Neural progenitor cell (in vitro differentiated cells): ENCODE measurements at regions not wholly inside any gene's neighbourhood (a gene's known extent, or its start where the extent isn't known, plus 50 kb on each side); places are given as distances from the start of the nearest gene placed in this dataset.

Source experiments
- DNase-seq: peaks from one replicate; pipeline ENCODE4 v3.0.0-alpha.2; 2016; ENCODE audit warnings: low spot score
- H2AFZ ChIP-seq: fragments of 200-600 bp; sonication (generic); replicated peaks from 2 replicates; pipeline ENCODE4 v1.6.1; 2016; ENCODE audit warnings: antibody characterized with exemption
- H3F3A ChIP-seq: fragments of 200-600 bp; sonication (generic); 2 replicates; pipeline ENCODE4 v1.6.1; 2016; ENCODE audit warnings: antibody characterized with exemption, low read depth
- H3K27ac ChIP-seq: fragments of 200-600 bp; sonication (generic); 2 replicates; pipeline ENCODE4 v1.5.1; 2016; ENCODE audit warnings: mild to moderate bottlenecking
- H3K27me3 ChIP-seq: fragments of 200-600 bp; sonication (generic); 2 replicates; pipeline ENCODE4 v1.6.1; 2016; ENCODE audit warnings: mild to moderate bottlenecking, moderate library complexity
- H3K36me3 ChIP-seq: fragments of 200-600 bp; sonication (generic); 2 replicates; pipeline ENCODE4 v1.5.1; 2016
- H3K4me1 ChIP-seq: fragments of 200-600 bp; sonication (generic); 2 replicates; pipeline ENCODE4 v1.6.1; 2016; ENCODE audit warnings: mixed run types
- H3K4me2 ChIP-seq: fragments of 200-600 bp; sonication (generic); 2 replicates; pipeline ENCODE4 v1.6.1; 2016
- H3K4me3 ChIP-seq: fragments of 200-600 bp; sonication (generic); 2 replicates; pipeline ENCODE4 v1.5.1; 2016
- H3K79me2 ChIP-seq: fragments of 200-600 bp; sonication (generic); 2 replicates; pipeline ENCODE4 v1.6.1; 2016; ENCODE audit warnings: low read depth
- H3K9ac ChIP-seq: fragments of 200-600 bp; sonication (generic); 2 replicates; pipeline ENCODE4 v1.6.1; 2016
- H3K9me3 ChIP-seq: fragments of 200-600 bp; sonication (generic); 2 replicates; pipeline ENCODE4 v1.5.1; 2016; ENCODE audit warnings: low read depth
- H4K20me1 ChIP-seq: fragments of 200-600 bp; sonication (generic); 2 replicates; pipeline ENCODE4 v1.6.1; 2016; ENCODE audit warnings: low read depth
- H3K27ac Mint-ChIP-seq: 3 replicates; pipeline ENCODE4 v1.8.0; 2021; ENCODE audit warnings: mixed read lengths
- H3K27me3 Mint-ChIP-seq: 2 replicates; pipeline ENCODE4 v1.8.0; 2022; ENCODE audit warnings: low read depth, mild to moderate bottlenecking, inconsistent platforms, moderate library complexity, mixed read lengths; ENCODE audit not compliant: insufficient read depth
- H3K36me3 Mint-ChIP-seq: 3 replicates; pipeline ENCODE4 v1.8.0; 2021; ENCODE audit warnings: mixed read lengths
- H3K4me1 Mint-ChIP-seq: 3 replicates; pipeline ENCODE4 v1.8.0; 2021; ENCODE audit warnings: mixed read lengths
- H3K4me3 Mint-ChIP-seq: 3 replicates; pipeline ENCODE4 v1.8.0; 2021; ENCODE audit warnings: mild to moderate bottlenecking, moderate library complexity, mixed read lengths
- H3K9me3 Mint-ChIP-seq: 3 replicates; pipeline ENCODE4 v1.8.0; 2020; ENCODE audit warnings: mixed read lengths
- EZH2 ChIP-seq: fragments of 200-600 bp; sonication (generic); IDR thresholded peaks from 2 replicates; pipeline ENCODE4 v1.6.1; 2017; ENCODE audit warnings: antibody characterized with exemption, mild to moderate bottlenecking, moderate library complexity
- EZH2phosphoT487 ChIP-seq: fragments of 200-600 bp; sonication (generic); IDR thresholded peaks from 2 replicates; pipeline ENCODE4 v1.6.1; 2017; ENCODE audit warnings: antibody characterized with exemption
- TF ChIP-seq, protein P1 (sequence below): fragments of 200-600 bp; sonication (generic); IDR thresholded peaks from 2 replicates; pipeline ENCODE4 v1.5.1; 2017; ENCODE audit warnings: antibody characterized with exemption, mild to moderate bottlenecking

DNA sequence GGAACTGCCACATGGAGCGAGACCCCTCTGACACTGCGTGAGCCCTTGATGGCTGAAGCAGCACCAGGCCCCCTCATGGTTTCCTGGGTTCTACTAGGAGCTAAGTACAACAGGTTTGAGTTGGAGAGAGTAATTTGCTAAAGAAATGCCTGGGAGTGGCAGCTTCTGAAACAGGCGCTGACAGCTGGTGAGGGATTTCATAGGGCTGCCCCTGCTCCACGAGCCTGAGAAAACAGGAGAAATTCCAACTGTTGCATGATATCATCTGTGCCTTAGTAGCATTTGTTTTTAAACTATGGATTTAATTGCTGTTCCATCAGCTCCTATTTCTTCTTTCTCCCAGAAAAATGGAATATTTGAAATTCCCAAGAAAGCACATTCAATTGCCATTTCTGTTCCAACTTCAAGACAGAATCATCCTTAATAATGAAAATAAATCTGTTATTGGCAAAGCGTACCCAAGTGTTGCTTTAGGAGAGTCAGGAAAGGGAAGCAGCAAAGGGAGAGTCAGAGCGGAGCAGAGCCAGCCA is 78.8 kb upstream of the ANKFN1 start:
- H3K27me3 Mint-ChIP-seq = peaks cover 2% of the 10 kb centered on the region

DNA sequence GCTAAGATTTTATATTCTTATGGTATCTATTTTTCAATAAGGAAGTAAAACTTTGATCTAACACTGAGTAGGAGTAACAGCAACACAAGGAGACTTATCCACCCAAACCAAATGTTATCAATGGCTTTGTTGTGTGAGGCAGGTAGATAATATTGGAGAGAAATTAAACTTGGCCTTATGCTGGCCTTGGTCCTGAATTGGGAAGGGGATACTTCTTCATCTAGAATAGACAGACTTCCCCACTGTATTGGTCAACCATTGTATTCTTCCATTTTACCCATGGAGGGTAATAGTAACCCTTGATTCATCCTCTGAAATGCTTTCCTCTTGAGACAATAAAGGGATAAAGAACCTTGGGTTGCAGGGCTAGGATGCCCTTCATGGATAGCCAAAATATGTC is 76.3 kb upstream of the ANKFN1 start:
- H4K20me1 ChIP-seq = no peaks in the 10 kb centered on the region
- H3K4me3 Mint-ChIP-seq = no peak overlapping the region
- H3K4me1 Mint-ChIP-seq = no peaks in the 10 kb centered on the region
- H3K9ac ChIP-seq = no peak overlapping the region
- DNase-seq = no peak
- H3K27ac Mint-ChIP-seq = no peak overlapping the region
- H2AFZ ChIP-seq = no peak overlapping the region
- no peaks in the 10 kb centered on the region for H3K27me3 Mint-ChIP-seq
- no peak overlapping the region for H3K4me3 ChIP-seq
- no peaks in the 10 kb centered on the region for H3K36me3 Mint-ChIP-seq
- no peak overlapping the region for H3K27ac ChIP-seq
- no peaks in the 10 kb centered on the region for H3F3A ChIP-seq
- H3K9me3 Mint-ChIP-seq = no peaks in the 10 kb centered on the region
- H3K4me1 ChIP-seq = no peaks in the 10 kb centered on the region
- H3K36me3 ChIP-seq = no peaks in the 10 kb centered on the region
- H3K9me3 ChIP-seq = no peaks in the 10 kb centered on the region
- H3K27me3 ChIP-seq = no peaks in the 10 kb centered on the region
- TF ChIP-seq EZH2phosphoT487 (no peak), EZH2 (no peak)
- TF ChIP-seq, protein P1, sequence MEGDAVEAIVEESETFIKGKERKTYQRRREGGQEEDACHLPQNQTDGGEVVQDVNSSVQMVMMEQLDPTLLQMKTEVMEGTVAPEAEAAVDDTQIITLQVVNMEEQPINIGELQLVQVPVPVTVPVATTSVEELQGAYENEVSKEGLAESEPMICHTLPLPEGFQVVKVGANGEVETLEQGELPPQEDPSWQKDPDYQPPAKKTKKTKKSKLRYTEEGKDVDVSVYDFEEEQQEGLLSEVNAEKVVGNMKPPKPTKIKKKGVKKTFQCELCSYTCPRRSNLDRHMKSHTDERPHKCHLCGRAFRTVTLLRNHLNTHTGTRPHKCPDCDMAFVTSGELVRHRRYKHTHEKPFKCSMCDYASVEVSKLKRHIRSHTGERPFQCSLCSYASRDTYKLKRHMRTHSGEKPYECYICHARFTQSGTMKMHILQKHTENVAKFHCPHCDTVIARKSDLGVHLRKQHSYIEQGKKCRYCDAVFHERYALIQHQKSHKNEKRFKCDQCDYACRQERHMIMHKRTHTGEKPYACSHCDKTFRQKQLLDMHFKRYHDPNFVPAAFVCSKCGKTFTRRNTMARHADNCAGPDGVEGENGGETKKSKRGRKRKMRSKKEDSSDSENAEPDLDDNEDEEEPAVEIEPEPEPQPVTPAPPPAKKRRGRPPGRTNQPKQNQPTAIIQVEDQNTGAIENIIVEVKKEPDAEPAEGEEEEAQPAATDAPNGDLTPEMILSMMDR = no peak
- no peaks in the 10 kb centered on the region for H3K79me2 ChIP-seq
- H3K4me2 ChIP-seq = no peak overlapping the region

More for the DNA sequence above, 78.8 kb upstream of the ANKFN1 start:
- TF ChIP-seq EZH2phosphoT487 = no peak
- TF ChIP-seq, protein P1 = no peak
- no peak for TF ChIP-seq EZH2
- no peak for DNase-seq
- H4K20me1 ChIP-seq = no peaks in the 10 kb centered on the region
- no peak overlapping the region for H3K27ac ChIP-seq
- no peak overlapping the region for H3K4me3 ChIP-seq
- Mint-ChIP-seq H3K4me1 (no peaks in the 10 kb centered on the region), H3K27ac (no peak overlapping the region), H3K36me3 (no peaks in the 10 kb centered on the region), H3K9me3 (no peaks in the 10 kb centered on the region), H3K4me3 (no peak overlapping the region)
- H3K79me2 ChIP-seq = no peaks in the 10 kb centered on the region
- no peak overlapping the region for H3K9ac ChIP-seq
- no peaks in the 10 kb centered on the region for H3K36me3 ChIP-seq
- H3K27me3 ChIP-seq = no peaks in the 10 kb centered on the region
- H3K4me1 ChIP-seq = peaks cover 5% of the 10 kb centered on the region
- no peaks in the 10 kb centered on the region for H3K9me3 ChIP-seq
- H3K4me2 ChIP-seq = no peak overlapping the region
- H2AFZ ChIP-seq = no peak overlapping the region
- no peaks in the 10 kb centered on the region for H3F3A ChIP-seq

DNA sequence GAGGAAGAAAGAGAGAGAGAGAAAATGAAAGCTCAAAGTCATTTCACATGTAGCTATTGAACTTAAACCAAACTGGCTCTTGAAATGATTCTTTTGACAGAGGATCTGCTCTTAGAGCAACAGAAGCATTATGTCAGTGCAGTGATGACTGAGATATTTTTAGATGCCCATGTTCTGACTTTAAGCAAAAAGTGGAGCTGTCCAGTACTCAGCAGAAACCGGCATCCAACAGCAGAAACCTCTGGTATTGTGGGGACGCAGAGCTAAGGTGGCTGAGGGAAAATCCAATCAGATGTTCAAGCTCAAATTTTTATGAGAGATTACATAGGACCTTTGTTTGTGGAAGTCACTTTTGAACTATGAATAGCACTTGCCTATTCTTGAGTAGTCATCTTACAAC is 69.8 kb upstream of the ANKFN1 start:
- Mint-ChIP-seq H3K4me1 (no peaks in the 10 kb centered on the region), H3K27ac (no peak overlapping the region), H3K4me3 (no peak overlapping the region), H3K36me3 (no peaks in the 10 kb centered on the region), H3K9me3 (no peaks in the 10 kb centered on the region), H3K27me3 (no peaks in the 10 kb centered on the region)
- Histone ChIP-seq H3K36me3 (no peaks in the 10 kb centered on the region), H3K4me3 (no peak overlapping the region), H4K20me1 (no peaks in the 10 kb centered on the region), H3K9me3 (no peaks in the 10 kb centered on the region), H3K4me2 (no peak overlapping the region), H3K27ac (no peak overlapping the region), H2AFZ (no peak overlapping the region), H3K27me3 (no peaks in the 10 kb centered on the region), H3F3A (no peaks in the 10 kb centered on the region), H3K9ac (no peak overlapping the region), H3K79me2 (no peaks in the 10 kb centered on the region), H3K4me1 (no peaks in the 10 kb centered on the region)
- TF ChIP-seq, protein P1 = no peak
- TF ChIP-seq EZH2 (no peak), EZH2phosphoT487 (no peak)
- no peak for DNase-seq
